DND-41 (cell line): ENCODE measurements at regions not wholly inside any gene's neighbourhood (a gene's known extent, or its start where the extent isn't known, plus 50 kb on each side); places are given as distances from the start of the nearest gene placed in this dataset.

ENCODE experiments used
- CTCF ChIP-seq: IDR thresholded peaks from 2 replicates; pipeline ENCODE4 v1.5.1; 2012; ENCODE audit warnings: borderline replicate concordance, low read length, moderate library complexity, mild to moderate bottlenecking; ENCODE audit not compliant: poor library complexity, severe bottlenecking; ENCODE audit errors: extremely low read depth
- EZH2 ChIP-seq: IDR thresholded peaks from 3 replicates; pipeline ENCODE4 v1.6.1; 2012; ENCODE audit warnings: borderline replicate concordance, low read depth, mild to moderate bottlenecking, moderate library complexity, low read length, inconsistent platforms; ENCODE audit not compliant: severe bottlenecking

- TF ChIP-seq EZH2 (no peak), CTCF (no peak)
Observed at GRCh38 chr9:79151791-79152190, 420.0 kb upstream of the TLE4 start.
